ENCODE measurements at regions not wholly inside any gene's neighbourhood (a gene's known extent, or its start where the extent isn't known, plus 50 kb on each side); places are given as distances from the start of the nearest gene placed in this dataset.

DNA sequence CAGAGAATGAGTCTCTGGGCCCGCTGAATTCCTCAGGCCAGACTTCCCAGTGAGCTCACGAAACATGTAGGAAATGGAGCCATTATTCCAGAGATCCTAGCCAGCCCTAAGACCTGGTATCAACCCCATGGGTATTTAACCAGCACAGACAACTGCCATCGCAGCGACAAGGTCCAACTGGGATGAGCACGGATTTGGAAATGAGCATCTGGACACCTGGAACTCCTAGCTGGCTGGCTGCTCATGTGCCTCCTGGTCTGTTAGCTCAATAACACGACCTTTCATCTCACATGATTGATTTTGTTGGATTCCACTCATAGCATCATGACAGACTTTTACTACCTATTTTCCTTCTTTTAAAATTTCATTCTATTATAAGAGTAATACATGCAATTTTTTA is 51.0 kb downstream of the POU3F3 start:
- Histone ChIP-seq H3K9me3 (no peaks in the 10 kb centered on the region), H3K27me3 (no peaks in the 10 kb centered on the region), H3K4me3 (ENCODE audit: low read depth, low read length) (no peak overlapping the region), H3K36me3 (no peaks in the 10 kb centered on the region), H3K4me1 (no peaks in the 10 kb centered on the region)
- no peak for TF ChIP-seq CTCF (IDR thresholded peaks at IDR 0.05; ENCODE audit: low read depth, low read length)
- no peak for DNase-seq

GRCh38 chr2:104909317-104909716 is 55.4 kb downstream of the POU3F3 start:
- Histone ChIP-seq H3K4me1 (no peaks in the 10 kb centered on the region), H3K27me3 (no peaks in the 10 kb centered on the region), H3K36me3 (no peaks in the 10 kb centered on the region), H3K9me3 (no peaks in the 10 kb centered on the region), H3K4me3 (ENCODE audit: low read depth, low read length) (no peak overlapping the region)
- no peak for TF ChIP-seq CTCF (IDR thresholded peaks at IDR 0.05; ENCODE audit: low read depth, low read length)
- DNase-seq = no peak

DNA sequence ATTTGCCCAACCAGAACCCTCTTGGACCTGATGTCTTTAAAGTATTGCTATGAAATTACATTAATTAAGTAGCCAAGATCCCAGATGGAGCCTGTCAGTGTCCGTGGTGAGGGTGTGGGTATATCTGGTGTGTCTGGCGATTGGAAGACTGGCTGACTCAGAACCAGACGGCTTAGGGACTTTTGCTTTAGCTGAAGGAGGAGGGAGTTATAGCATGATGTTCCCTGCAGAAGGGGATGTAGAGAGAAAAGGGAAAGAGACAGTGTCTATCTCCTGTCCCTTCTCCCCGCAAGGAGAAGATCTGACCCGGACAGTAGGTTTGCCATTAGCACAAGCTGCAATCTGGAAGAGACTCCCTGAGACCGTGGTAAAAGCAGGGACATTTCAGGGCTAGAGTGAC is 60.6 kb downstream of the POU3F3 start:
- DNase-seq = no peak
- Histone ChIP-seq H3K36me3 (no peaks in the 10 kb centered on the region), H3K27me3 (no peaks in the 10 kb centered on the region), H3K4me1 (no peaks in the 10 kb centered on the region), H3K4me3 (ENCODE audit: low read depth, low read length) (no peak overlapping the region), H3K9me3 (no peaks in the 10 kb centered on the region)
- TF ChIP-seq CTCF (IDR thresholded peaks at IDR 0.05; ENCODE audit: low read depth, low read length) = no peak

DNA sequence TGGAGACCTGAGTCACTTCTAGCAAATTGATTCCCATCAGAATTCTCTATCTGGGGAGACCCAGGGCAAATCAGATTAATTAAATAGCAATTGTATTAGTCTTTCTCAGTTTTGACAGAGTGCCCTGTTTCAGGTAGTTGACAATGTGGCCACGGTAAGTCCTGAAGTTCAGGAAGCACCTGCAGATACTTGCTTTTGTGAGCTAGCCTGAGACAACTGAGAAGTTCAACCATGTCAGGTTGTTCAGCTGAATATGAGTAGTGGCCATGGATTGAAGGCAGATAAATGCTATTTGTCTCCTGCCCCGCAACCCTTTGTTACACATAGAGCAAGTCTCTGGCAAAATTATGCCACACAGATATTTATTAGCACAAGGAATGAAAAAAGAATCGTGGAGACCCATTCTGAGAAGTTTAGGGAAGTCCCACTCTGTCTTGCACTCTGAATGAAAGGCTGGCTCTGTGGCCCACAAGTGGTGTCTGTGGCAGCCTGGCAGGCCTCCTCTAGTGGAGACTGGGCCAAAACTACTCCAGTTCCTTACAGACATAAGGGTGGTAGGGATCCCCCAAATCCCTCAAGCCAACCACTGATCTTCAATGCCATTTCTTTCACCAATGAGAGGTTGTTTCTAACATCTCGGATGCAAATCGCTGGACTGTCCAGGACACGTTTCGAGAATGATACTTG is 61.3 kb downstream of the POU3F3 start:
- no peaks in the 10 kb centered on the region for H3K9me3 ChIP-seq
- no peak for DNase-seq
- no peaks in the 10 kb centered on the region for H3K4me1 ChIP-seq
- no peak for TF ChIP-seq CTCF (IDR thresholded peaks at IDR 0.05; ENCODE audit: low read depth, low read length)
- no peak overlapping the region for H3K4me3 ChIP-seq (ENCODE audit: low read depth, low read length)
- no peaks in the 10 kb centered on the region for H3K36me3 ChIP-seq
- H3K27me3 ChIP-seq = no peaks in the 10 kb centered on the region

DNA sequence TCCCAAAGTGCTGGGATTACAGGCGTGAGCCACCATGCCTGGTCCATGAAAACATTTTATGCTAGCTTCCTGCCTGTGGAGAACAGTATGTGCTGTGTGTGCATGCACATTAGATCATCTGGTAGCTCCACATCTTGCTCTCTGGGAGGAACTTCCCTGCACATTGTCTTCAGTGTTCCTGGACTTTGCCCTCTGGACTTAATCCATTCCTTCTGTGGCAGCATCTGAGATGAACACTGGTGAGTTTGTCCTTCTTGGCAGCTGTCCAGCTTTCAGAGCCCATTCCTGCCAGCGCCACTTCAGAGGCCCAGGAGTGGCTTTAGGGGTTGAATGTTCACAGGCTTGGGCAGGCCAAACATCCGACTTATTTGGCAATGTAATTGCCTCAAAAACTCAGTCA is 65.2 kb downstream of the POU3F3 start:
- Histone ChIP-seq H3K36me3 (no peaks in the 10 kb centered on the region), H3K9me3 (no peaks in the 10 kb centered on the region), H3K27me3 (no peaks in the 10 kb centered on the region), H3K4me1 (no peaks in the 10 kb centered on the region), H3K4me3 (ENCODE audit: low read depth, low read length) (no peak overlapping the region)
- DNase-seq = peak; percentile 11
- TF ChIP-seq CTCF (IDR thresholded peaks at IDR 0.05; ENCODE audit: low read depth, low read length) = no peak

DNA sequence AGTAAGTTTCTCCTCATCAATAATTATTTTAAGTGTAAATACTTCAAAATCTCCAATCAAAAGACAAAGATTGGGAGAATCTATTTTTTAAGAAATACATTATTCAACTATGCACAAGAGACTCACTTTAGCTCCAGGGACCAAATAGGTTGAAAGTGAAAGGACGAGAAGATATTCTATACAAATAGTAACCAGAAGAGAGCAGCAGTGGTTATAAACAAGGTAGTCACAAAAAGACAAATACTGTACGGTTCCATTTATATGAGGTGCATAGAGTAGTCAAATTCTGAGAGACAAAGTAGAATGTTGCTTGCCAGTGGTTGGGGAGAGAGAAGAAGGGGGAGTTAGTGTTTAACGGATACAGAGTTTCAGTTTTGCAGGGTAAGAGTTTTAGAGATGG is 69.8 kb downstream of the POU3F3 start:
- TF ChIP-seq CTCF (IDR thresholded peaks at IDR 0.05; ENCODE audit: low read depth, low read length) = no peak
- no peak for DNase-seq
- H3K36me3 ChIP-seq = no peaks in the 10 kb centered on the region

More for the DNA sequence above, 69.8 kb downstream of the POU3F3 start:
- no peaks in the 10 kb centered on the region for H3K27me3 ChIP-seq
- no peaks in the 10 kb centered on the region for H3K4me1 ChIP-seq
- H3K9me3 ChIP-seq = no peaks in the 10 kb centered on the region
- no peak overlapping the region for H3K4me3 ChIP-seq (ENCODE audit: low read depth, low read length)
